GM12878 (cell line): ENCODE measurements at regions not wholly inside any gene's neighbourhood (a gene's known extent, or its start where the extent isn't known, plus 50 kb on each side); places are given as distances from the start of the nearest gene placed in this dataset.

Source experiments
- ATF2 ChIP-seq: IDR thresholded peaks from 2 replicates; pipeline ENCODE4 v1.6.1; 2012; ENCODE audit warnings: low read length, inconsistent platforms
- EED ChIP-seq: sonication (generic); IDR thresholded peaks from 2 replicates; pipeline ENCODE4 v1.6.1; 2016; ENCODE audit warnings: antibody characterized with exemption, low read depth
- HCFC1 ChIP-seq: fragments of 150-350 bp; IDR thresholded peaks from 2 replicates; pipeline ENCODE4 v1.6.1; 2014; ENCODE audit warnings: low read length
- IKZF2 ChIP-seq, 2 experiments: fragments of 450-650 bp; IDR thresholded peaks; 2 replicates each; pipeline ENCODE4 v1.6.1; 2017; ENCODE audit warnings: mild to moderate bottlenecking in 2 of 2, moderate library complexity in 2 of 2
- KAT2A ChIP-seq: conservative IDR thresholded peaks from 2 replicates; pipeline ENCODE4 v1.6.1; 2011; ENCODE audit warnings: low read depth, low read length; ENCODE audit not compliant: control insufficient read depth
- MEF2A ChIP-seq: IDR thresholded peaks from 2 replicates; pipeline ENCODE4 v1.6.1; 2011; ENCODE audit warnings: low read depth, mild to moderate bottlenecking, low read length, moderate library complexity; ENCODE audit not compliant: insufficient read depth
- MTA3 ChIP-seq: IDR thresholded peaks from 2 replicates; pipeline ENCODE4 v1.6.1; 2012; ENCODE audit warnings: low read length, inconsistent platforms, borderline replicate concordance
- MYB ChIP-seq: fragments of 150-350 bp; IDR thresholded peaks from 2 replicates; pipeline ENCODE4 v1.6.1; 2014; ENCODE audit warnings: mild to moderate bottlenecking, low read depth, low read length, borderline replicate concordance
- PAX8 ChIP-seq: fragments of 450-650 bp; IDR thresholded peaks from 2 replicates; pipeline ENCODE4 v1.6.1; 2017; ENCODE audit warnings: mild to moderate bottlenecking, moderate library complexity
- RAD21 ChIP-seq: IDR thresholded peaks from 2 replicates; pipeline ENCODE4 v1.6.1; 2011; ENCODE audit warnings: mild to moderate bottlenecking, low read depth, low read length, moderate library complexity; ENCODE audit not compliant: insufficient read depth
- RCOR1 ChIP-seq: conservative IDR thresholded peaks from 2 replicates; pipeline ENCODE4 v1.6.1; 2012; ENCODE audit warnings: low read depth, low read length, improper control_type of control experiment
- RUNX3 ChIP-seq: IDR thresholded peaks from 2 replicates; pipeline ENCODE4 v1.6.1; 2012; ENCODE audit warnings: low read length, inconsistent platforms
- SMARCA5 ChIP-seq: fragments of 450-650 bp; IDR thresholded peaks from 2 replicates; pipeline ENCODE4 v1.6.1; 2017; ENCODE audit warnings: mild to moderate bottlenecking
- SMC3 ChIP-seq: IDR thresholded peaks from 2 replicates; pipeline ENCODE4 v1.6.1; 2011; ENCODE audit warnings: low read length, improper control_type of control experiment, borderline replicate concordance
- SP1 ChIP-seq: IDR thresholded peaks from one replicate; pipeline ENCODE4 v1.6.1; 2011; ENCODE audit warnings: low read depth, low read length
- SREBF1 ChIP-seq: IDR thresholded peaks from 2 replicates; pipeline ENCODE4 v1.6.1; 2012; ENCODE audit warnings: mild to moderate bottlenecking, low read length
- SRF ChIP-seq, 2 experiments: IDR thresholded peaks; 2 replicates each; pipeline ENCODE4 v1.6.1; 2011; ENCODE audit warnings: low read depth in 2 of 2, low read length in 2 of 2, mild to moderate bottlenecking in 1 of 2, moderate library complexity in 1 of 2
- SUZ12 ChIP-seq: fragments of 200-600 bp; sonication (generic); IDR thresholded peaks from one replicate; pipeline ENCODE4 v1.6.1; 2018; ENCODE audit warnings: antibody characterized with exemption, mild to moderate bottlenecking; ENCODE audit not compliant: unreplicated experiment
- ZBED1 ChIP-seq: IDR thresholded peaks from 2 replicates; pipeline ENCODE4 v1.6.1; 2016; ENCODE audit warnings: borderline replicate concordance
- ZNF274 ChIP-seq: IDR thresholded peaks from one replicate; pipeline ENCODE4 v1.8.0; 2011; ENCODE audit not compliant: insufficient read length, insufficient read depth
- ZZZ3 ChIP-seq: IDR thresholded peaks from 2 replicates; pipeline ENCODE4 v1.6.1; 2011; ENCODE audit warnings: low read depth; ENCODE audit not compliant: control insufficient read depth, insufficient read length
- TF ChIP-seq, protein P1 (sequence below): IDR thresholded peaks from 2 replicates; pipeline ENCODE4 v1.6.1; 2012; ENCODE audit warnings: low read depth, low read length, improper control_type of control experiment
- TF ChIP-seq, protein P2 (sequence below): IDR thresholded peaks from 2 replicates; pipeline ENCODE4 v1.6.1; 2012; ENCODE audit warnings: low read depth, low read length, improper control_type of control experiment

- TF ChIP-seq SRF (IDR thresholded peaks at IDR 0.05; ENCODE audit: low read depth in 2 of 2, low read length in 2 of 2): no peak
- no peak for TF ChIP-seq MYB
- TF ChIP-seq, protein P1, sequence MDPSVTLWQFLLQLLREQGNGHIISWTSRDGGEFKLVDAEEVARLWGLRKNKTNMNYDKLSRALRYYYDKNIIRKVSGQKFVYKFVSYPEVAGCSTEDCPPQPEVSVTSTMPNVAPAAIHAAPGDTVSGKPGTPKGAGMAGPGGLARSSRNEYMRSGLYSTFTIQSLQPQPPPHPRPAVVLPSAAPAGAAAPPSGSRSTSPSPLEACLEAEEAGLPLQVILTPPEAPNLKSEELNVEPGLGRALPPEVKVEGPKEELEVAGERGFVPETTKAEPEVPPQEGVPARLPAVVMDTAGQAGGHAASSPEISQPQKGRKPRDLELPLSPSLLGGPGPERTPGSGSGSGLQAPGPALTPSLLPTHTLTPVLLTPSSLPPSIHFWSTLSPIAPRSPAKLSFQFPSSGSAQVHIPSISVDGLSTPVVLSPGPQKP: no peak
- TF ChIP-seq RUNX3: no peak
- no peak for TF ChIP-seq MTA3
- TF ChIP-seq SMARCA5: no peak
- TF ChIP-seq ZBED1: no peak
- no peak for TF ChIP-seq ZZZ3
- no peak for TF ChIP-seq HCFC1
- no peak for TF ChIP-seq SUZ12
- TF ChIP-seq SREBF1: no peak
- TF ChIP-seq, protein P2, sequence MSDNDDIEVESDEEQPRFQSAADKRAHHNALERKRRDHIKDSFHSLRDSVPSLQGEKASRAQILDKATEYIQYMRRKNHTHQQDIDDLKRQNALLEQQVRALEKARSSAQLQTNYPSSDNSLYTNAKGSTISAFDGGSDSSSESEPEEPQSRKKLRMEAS: no peak
- no peak for TF ChIP-seq RCOR1
- no peak for TF ChIP-seq KAT2A
- TF ChIP-seq RAD21: no peak
- no peak for TF ChIP-seq SMC3
- no peak for TF ChIP-seq ATF2
- TF ChIP-seq IKZF2 (IDR thresholded peaks at IDR 0.05): no peak
- no peak for TF ChIP-seq EED
- no peak for TF ChIP-seq SP1
- no peak for TF ChIP-seq ZNF274
- TF ChIP-seq PAX8: no peak
- TF ChIP-seq MEF2A: no peak
Measured at GRCh38 chr16:85555719-85556455, 57.2 kb upstream of the GSE1 start (continued).
